ENCODE measurements at regions not wholly inside any gene's neighbourhood (a gene's known extent, or its start where the extent isn't known, plus 50 kb on each side); places are given as distances from the start of the nearest gene placed in this dataset.

GRCh38 chr9:102767076-102767475 lies 228.1 kb upstream of the CYLC2 start:
- Histone ChIP-seq H2AFZ (ENCODE audit: low read length) (no peak overlapping the region), H3K4me2 (ENCODE audit: low read depth, low read length) (no peak overlapping the region), H3K9me3 (ENCODE audit: low read length) (no peaks in the 10 kb centered on the region), H3K4me1 (ENCODE audit: insufficient read depth, low read length) (no peaks in the 10 kb centered on the region), H3K79me2 (ENCODE audit: insufficient read depth, low read length) (no peaks in the 10 kb centered on the region), H3K9ac (ENCODE audit: insufficient read depth, low read depth, low read length) (no peak overlapping the region), H3K36me3 (replicated peaks in 1 of 2; ENCODE audit: control insufficient read depth in 1 of 2, insufficient read depth in 2 of 2, low read length in 2 of 2) (no peaks in the 10 kb centered on the region), H3K4me3 (replicated peaks in 1 of 3; ENCODE audit: insufficient read depth in 1 of 3, low read depth in 2 of 3, low read length in 3 of 3) (no peak overlapping the region), H3K27ac (ENCODE audit: extremely low read length, insufficient read depth, low read length) (no peak overlapping the region), H4K20me1 (ENCODE audit: insufficient read depth, low read length) (no peaks in the 10 kb centered on the region), H3K27me3 (ENCODE audit: control insufficient read depth in 1 of 2, insufficient read depth in 2 of 2, low read length in 2 of 2) (no peaks in the 10 kb centered on the region)
- ChIA-PET CTCF (ENCODE audit: low intra/inter-chr PET ratio, low total read pairs) (no interaction called here), POLR2A (no interaction called here)
- ATAC-seq (no peak), DNase-seq (ENCODE audit: low spot score) (no peak), FAIRE-seq (no peak)
- no TSS peak for BruUV-seq (replicated peaks)
- WGBS (ENCODE audit: low lambda C conversion rate) = 22% methylated on average over 4 of the region's 4 CpGs
- intact Hi-C loops (cut with micrococcal nuclease; ENCODE audit: unreplicated experiment) (no loop called here), in situ Hi-C loops (cut with HindIII; ENCODE audit: extremely low pct_ligation_motif_present, low pct_unique_long_range_greater_than_20kb) (no loop called here)
- TF ChIP-seq FOXK1 (CRISPR knock-in tag; IDR thresholded peaks at IDR 0.05; ENCODE audit: borderline replicate concordance, low read depth) = no peak
- TF ChIP-seq ZNF784 (CRISPR knock-in tag; IDR thresholded peaks at IDR 0.05; ENCODE audit: borderline replicate concordance) = no peak
- TF ChIP-seq BRCA1 (CRISPR knock-in tag; IDR thresholded peaks at IDR 0.05) = no peak

- ChIA-PET POLR2A (no interaction called here), CTCF (ENCODE audit: low intra/inter-chr PET ratio, low total read pairs) (no interaction called here)
- FAIRE-seq (no peak), DNase-seq (ENCODE audit: low spot score) (no peak), ATAC-seq (no peak)
- Histone ChIP-seq H3K79me2 (ENCODE audit: insufficient read depth, low read length) (no peaks in the 10 kb centered on the region), H4K20me1 (ENCODE audit: insufficient read depth, low read length) (no peaks in the 10 kb centered on the region), H3K4me2 (ENCODE audit: low read depth, low read length) (no peak overlapping the region), H3K27ac (ENCODE audit: extremely low read length, insufficient read depth, low read length) (no peak overlapping the region), H3K27me3 (ENCODE audit: control insufficient read depth in 1 of 2, insufficient read depth in 2 of 2, low read length in 2 of 2) (no peaks in the 10 kb centered on the region), H2AFZ (ENCODE audit: low read length) (no peak overlapping the region), H3K4me1 (ENCODE audit: insufficient read depth, low read length) (no peaks in the 10 kb centered on the region), H3K36me3 (replicated peaks in 1 of 2; ENCODE audit: control insufficient read depth in 1 of 2, insufficient read depth in 2 of 2, low read length in 2 of 2) (no peaks in the 10 kb centered on the region), H3K9ac (ENCODE audit: insufficient read depth, low read depth, low read length) (no peak overlapping the region), H3K9me3 (ENCODE audit: low read length) (peaks cover 12% of the 10 kb centered on the region), H3K4me3 (replicated peaks in 1 of 3; ENCODE audit: insufficient read depth in 1 of 3, low read depth in 2 of 3, low read length in 3 of 3) (no peak overlapping the region)
- intact Hi-C loops (cut with micrococcal nuclease; ENCODE audit: unreplicated experiment) = no loop called here
- BruUV-seq (replicated peaks) = no TSS peak
- in situ Hi-C loops (cut with HindIII; ENCODE audit: extremely low pct_ligation_motif_present, low pct_unique_long_range_greater_than_20kb) = no loop called here
- TF ChIP-seq POLR2AphosphoS2 (IDR thresholded peaks at IDR 0.05; ENCODE audit: low read depth, low read length) (no peak), ZFYVE20 (CRISPR knock-in tag; IDR thresholded peaks at IDR 0.05; ENCODE audit: borderline replicate concordance, low read depth) (no peak), GATA4 (IDR thresholded peaks at IDR 0.05; ENCODE audit: borderline replicate concordance, low read depth) (no peak), TERF1 (CRISPR knock-in tag; IDR thresholded peaks at IDR 0.05) (no peak), ATF7 (IDR thresholded peaks at IDR 0.05) (peak; percentile 96), ATF7 (CRISPR knock-in tag; IDR thresholded peaks at IDR 0.05) (no peak), CREB1 (IDR thresholded peaks at IDR 0.05) (peak; percentile 80), CREB1 (CRISPR knock-in tag; IDR thresholded peaks at IDR 0.05) (no peak), ZMYM4 (CRISPR knock-in tag; IDR thresholded peaks at IDR 0.05) (no peak), ZNF556 (CRISPR knock-in tag; IDR thresholded peaks at IDR 0.05; ENCODE audit: borderline replicate concordance) (no peak)
- 16% methylated on average over 1 of the region's 1 CpG for WGBS (ENCODE audit: low lambda C conversion rate)
These were observed 254.6 kb upstream of the CYLC2 start for GRCh38 chr9:102740578-102740977.

Measured in HepG2 (cell line).